H9 (cell line): ENCODE measurements at regions not wholly inside any gene's neighbourhood (a gene's known extent, or its start where the extent isn't known, plus 50 kb on each side); places are given as distances from the start of the nearest gene placed in this dataset.

Source experiments
- DNase-seq: peaks from one replicate; pipeline ENCODE4 v3.0.0-alpha.2; 2017
- H2AFZ ChIP-seq: one replicate; pipeline ENCODE4 v1.6.1; 2013; ENCODE audit warnings: mild to moderate bottlenecking, low read length, control low read depth, moderate library complexity
- H2AK5ac ChIP-seq: 2 replicates; pipeline ENCODE4 v1.6.1; 2013; ENCODE audit warnings: low read length, control low read depth, mixed read lengths; ENCODE audit not compliant: insufficient read length
- H2BK120ac ChIP-seq: one replicate; pipeline ENCODE4 v1.6.1; 2013; ENCODE audit warnings: low read depth, mild to moderate bottlenecking, low read length, control low read depth, inconsistent platforms; ENCODE audit not compliant: poor library complexity, severe bottlenecking
- H2BK12ac ChIP-seq: 2 replicates; pipeline ENCODE4 v1.6.1; 2013; ENCODE audit warnings: low read length, control low read depth, mixed read lengths, low read depth; ENCODE audit not compliant: insufficient read length
- H2BK15ac ChIP-seq: 2 replicates; pipeline ENCODE4 v1.6.1; 2013; ENCODE audit warnings: low read depth, low read length, control low read depth
- H2BK20ac ChIP-seq: one replicate; pipeline ENCODE4 v1.6.1; 2013; ENCODE audit warnings: low read depth, mild to moderate bottlenecking, low read length, control low read depth, inconsistent platforms; ENCODE audit not compliant: poor library complexity, severe bottlenecking
- H2BK5ac ChIP-seq: 2 replicates; pipeline ENCODE4 v1.6.1; 2013; ENCODE audit warnings: low read length, control low read depth, mixed read lengths; ENCODE audit not compliant: insufficient read length
- H3K14ac ChIP-seq: 2 replicates; pipeline ENCODE4 v1.6.1; 2013; ENCODE audit warnings: low read length, control low read depth; ENCODE audit not compliant: insufficient read depth
- H3K18ac ChIP-seq: 2 replicates; pipeline ENCODE4 v1.6.1; 2013; ENCODE audit warnings: low read depth, mild to moderate bottlenecking, mixed read lengths, low read length, control low read depth; ENCODE audit not compliant: insufficient read length
- H3K23ac ChIP-seq: 2 replicates; pipeline ENCODE4 v1.6.1; 2013; ENCODE audit warnings: low read length, control low read depth, mixed read lengths, low read depth; ENCODE audit not compliant: insufficient read length
- H3K23me2 ChIP-seq: 2 replicates; pipeline ENCODE4 v1.6.1; 2013; ENCODE audit warnings: low read depth, mild to moderate bottlenecking, mixed read lengths, low read length, control low read depth; ENCODE audit not compliant: insufficient read length, poor library complexity, severe bottlenecking
- H3K27ac ChIP-seq: 2 replicates; pipeline ENCODE4 v1.5.1; 2013; ENCODE audit warnings: low read length, control low read depth, mixed read lengths, low read depth; ENCODE audit not compliant: insufficient read length
- H3K27me3 ChIP-seq: 2 replicates; pipeline ENCODE4 v1.6.1; 2013; ENCODE audit warnings: low read length, control low read depth, inconsistent platforms; ENCODE audit not compliant: insufficient read depth
- H3K4ac ChIP-seq: 2 replicates; pipeline ENCODE4 v1.6.1; 2013; ENCODE audit warnings: low read depth, mild to moderate bottlenecking, control low read depth, inconsistent platforms, low read length, moderate library complexity
- H3K4me1 ChIP-seq: 2 replicates; pipeline ENCODE4 v1.6.1; 2013; ENCODE audit warnings: low read length, control low read depth, inconsistent platforms; ENCODE audit not compliant: insufficient read depth
- H3K4me2 ChIP-seq: 2 replicates; pipeline ENCODE4 v1.6.1; 2013; ENCODE audit warnings: low read length, control low read depth, mixed read lengths; ENCODE audit not compliant: insufficient read length, insufficient read depth
- H3K56ac ChIP-seq: 2 replicates; pipeline ENCODE4 v1.6.1; 2013; ENCODE audit warnings: low read depth, mild to moderate bottlenecking, mixed read lengths, low read length, control low read depth; ENCODE audit not compliant: insufficient read length
- H3K79me1 ChIP-seq: 2 replicates; pipeline ENCODE4 v1.6.1; 2013; ENCODE audit warnings: low read depth, mild to moderate bottlenecking, moderate library complexity, low read length, control low read depth, inconsistent platforms; ENCODE audit not compliant: insufficient read depth, poor library complexity, severe bottlenecking
- H3K79me2 ChIP-seq: 2 replicates; pipeline ENCODE4 v1.6.1; 2013; ENCODE audit warnings: low read length, control low read depth, inconsistent platforms; ENCODE audit not compliant: insufficient read depth
- H3K9ac ChIP-seq: 2 replicates; pipeline ENCODE4 v1.6.1; 2013; ENCODE audit warnings: low read length, control low read depth, mixed read lengths; ENCODE audit not compliant: insufficient read length; ENCODE audit errors: extremely low read depth
- H3K9me3 ChIP-seq: one replicate; pipeline ENCODE4 v1.6.1; 2013; ENCODE audit warnings: low read depth, low read length, inconsistent platforms; ENCODE audit not compliant: control insufficient read depth
- H3T11ph ChIP-seq: one replicate; pipeline ENCODE4 v1.6.1; 2013; ENCODE audit warnings: mild to moderate bottlenecking, low read length, control low read depth, inconsistent platforms
- H4K20me1 ChIP-seq: one replicate; pipeline ENCODE4 v1.6.1; 2013; ENCODE audit not compliant: control insufficient read depth, insufficient read length, insufficient read depth
- H4K5ac ChIP-seq: 2 replicates; pipeline ENCODE4 v1.6.1; 2013; ENCODE audit warnings: low read depth, mild to moderate bottlenecking, mixed read lengths, low read length, control low read depth; ENCODE audit not compliant: insufficient read length
- H4K8ac ChIP-seq: replicated peaks from 2 replicates; pipeline ENCODE4 v1.6.1; 2013; ENCODE audit warnings: low read length, control low read depth, mixed read lengths, low read depth; ENCODE audit not compliant: insufficient read length
- H4K91ac ChIP-seq: 2 replicates; pipeline ENCODE4 v1.6.1; 2013; ENCODE audit warnings: low read depth, mild to moderate bottlenecking, moderate library complexity, mixed read lengths, low read length, control low read depth; ENCODE audit not compliant: insufficient read length
- H3K27ac Mint-ChIP-seq, 3 experiments: 2 replicates in 2 of 3; 3 replicates in 1 of 3; pipeline ENCODE4 v1.8.0; 2020 to 2021; ENCODE audit warnings: mixed read lengths in 3 of 3, mild to moderate bottlenecking in 1 of 3, moderate library complexity in 1 of 3
- H3K27me3 Mint-ChIP-seq: 2 replicates; pipeline ENCODE4 v1.8.0; 2021; ENCODE audit warnings: low read depth, mild to moderate bottlenecking, moderate library complexity, mixed read lengths
- H3K36me3 Mint-ChIP-seq, 3 experiments: 2 replicates in 2 of 3; 3 replicates in 1 of 3; pipeline ENCODE4 v1.8.0; 2020 to 2021; ENCODE audit warnings: low read depth in 3 of 3, mixed read lengths in 3 of 3; ENCODE audit not compliant: insufficient read depth in 1 of 3
- H3K4me1 Mint-ChIP-seq, 2 experiments: 2 replicates each; pipeline ENCODE4 v1.8.0; 2020; ENCODE audit warnings: mixed read lengths in 2 of 2
- H3K4me3 Mint-ChIP-seq, 2 experiments: 2 replicates in 1 of 2; 3 replicates in 1 of 2; pipeline ENCODE4 v1.8.0; 2020 to 2021; ENCODE audit warnings: mild to moderate bottlenecking in 2 of 2, mixed read lengths in 2 of 2, moderate library complexity in 1 of 2
- H3K9me3 Mint-ChIP-seq, 2 experiments: 2 replicates in 1 of 2; 3 replicates in 1 of 2; pipeline ENCODE4 v1.8.0; 2020; ENCODE audit warnings: mild to moderate bottlenecking in 2 of 2, mixed read lengths in 2 of 2, moderate library complexity in 1 of 2
- WGBS: extraction: QIAGEN DNeasy Blood & Tissue Kit; methylation state at CpG from one replicate; pipeline ENCODE4 v1.1.7; 2013; ENCODE audit warnings: missing lambda C conversion rate, low lambda C conversion rate, mixed read lengths; ENCODE audit not compliant: insufficient read length; ENCODE audit errors: extremely low coverage; 5-methylcytosine and 5-hydroxymethylcytosine counted together
- TF ChIP-seq, protein P1 (sequence below): fragments of 200-600 bp; sonication (generic); conservative IDR thresholded peaks from 3 replicates; pipeline ENCODE4 v1.8.0; 2021; ENCODE audit warnings: antibody characterized with exemption, mild to moderate bottlenecking

DNA sequence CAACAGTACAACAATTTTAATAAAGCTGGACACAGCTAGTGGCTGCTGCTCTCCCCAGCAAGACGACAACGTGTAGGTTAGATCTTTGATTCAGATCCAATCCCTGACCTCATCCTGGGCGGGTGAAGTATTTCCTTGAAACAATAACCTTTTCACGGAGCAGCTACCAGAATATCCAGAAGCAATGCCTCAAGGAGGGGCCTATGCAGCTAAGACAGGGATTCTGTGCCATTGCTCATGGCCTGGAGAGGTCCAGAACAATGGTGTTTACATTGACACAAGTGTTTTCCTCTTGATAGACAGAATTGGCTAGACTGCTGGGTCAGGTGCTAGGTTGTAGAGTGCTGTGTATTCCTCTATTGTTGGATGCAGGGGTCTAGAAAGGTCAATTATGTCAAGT is 520.1 kb downstream of the BCL11A start:
- Histone ChIP-seq H2AK5ac (no peak overlapping the region), H3K4me1 (no peaks in the 10 kb centered on the region), H2BK12ac (no peak overlapping the region), H4K20me1 (no peaks in the 10 kb centered on the region), H2AFZ (no peak overlapping the region), H3K79me1 (no peaks in the 10 kb centered on the region), H3K27ac (no peak overlapping the region), H3K4me2 (no peak overlapping the region), H3K4ac (no peak overlapping the region), H3K9ac (no peak overlapping the region), H3K9me3 (no peaks in the 10 kb centered on the region), H3K23me2 (no peaks in the 10 kb centered on the region), H3K23ac (no peak overlapping the region), H4K8ac (no peak overlapping the region), H3K18ac (no peak overlapping the region), H3T11ph (no peak overlapping the region), H2BK120ac (no peak overlapping the region), H3K27me3 (no peaks in the 10 kb centered on the region), H4K91ac (no peak overlapping the region), H4K5ac (no peak overlapping the region), H3K56ac (no peak overlapping the region), H2BK20ac (no peak overlapping the region), H2BK15ac (no peak overlapping the region), H2BK5ac (no peak overlapping the region), H3K79me2 (no peaks in the 10 kb centered on the region), H3K14ac (no peak overlapping the region)
- Mint-ChIP-seq H3K27ac (no peak overlapping the region), H3K36me3 (peaks cover 4 to 24% (median 17%) of the 10 kb centered on the region in 3 experiments), H3K27me3 (peaks cover 2% of the 10 kb centered on the region), H3K4me1 (0 out of 4 replicates have a peak, but pooled peaks cover 0 to 2% of the 10 kb centered on the region in 2 experiments), H3K9me3 (peaks cover 25 to 32% of the 10 kb centered on the region in 2 experiments), H3K4me3 (no peak overlapping the region)
- DNase-seq = no peak
- no CpG with 5 or more reads among the region's 4 CpGs for WGBS
- TF ChIP-seq, protein P1, sequence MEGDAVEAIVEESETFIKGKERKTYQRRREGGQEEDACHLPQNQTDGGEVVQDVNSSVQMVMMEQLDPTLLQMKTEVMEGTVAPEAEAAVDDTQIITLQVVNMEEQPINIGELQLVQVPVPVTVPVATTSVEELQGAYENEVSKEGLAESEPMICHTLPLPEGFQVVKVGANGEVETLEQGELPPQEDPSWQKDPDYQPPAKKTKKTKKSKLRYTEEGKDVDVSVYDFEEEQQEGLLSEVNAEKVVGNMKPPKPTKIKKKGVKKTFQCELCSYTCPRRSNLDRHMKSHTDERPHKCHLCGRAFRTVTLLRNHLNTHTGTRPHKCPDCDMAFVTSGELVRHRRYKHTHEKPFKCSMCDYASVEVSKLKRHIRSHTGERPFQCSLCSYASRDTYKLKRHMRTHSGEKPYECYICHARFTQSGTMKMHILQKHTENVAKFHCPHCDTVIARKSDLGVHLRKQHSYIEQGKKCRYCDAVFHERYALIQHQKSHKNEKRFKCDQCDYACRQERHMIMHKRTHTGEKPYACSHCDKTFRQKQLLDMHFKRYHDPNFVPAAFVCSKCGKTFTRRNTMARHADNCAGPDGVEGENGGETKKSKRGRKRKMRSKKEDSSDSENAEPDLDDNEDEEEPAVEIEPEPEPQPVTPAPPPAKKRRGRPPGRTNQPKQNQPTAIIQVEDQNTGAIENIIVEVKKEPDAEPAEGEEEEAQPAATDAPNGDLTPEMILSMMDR = no peak
